HG03045 (cell line): ENCODE measurements at regions not wholly inside any gene's neighbourhood (a gene's known extent, or its start where the extent isn't known, plus 50 kb on each side); places are given as distances from the start of the nearest gene placed in this dataset.
"Not testable (repeated sequence)": the region's sequence is repeated elsewhere in the genome, so short reads cannot be mapped to it uniquely, and the experiment has no call there.

Experiments used
- ATAC-seq: cut with Tn5 transposase; IDR thresholded peaks from one replicate; pipeline ENCODE4 v1.9.1; 2021; ENCODE audit warnings: mild to moderate bottlenecking, moderate library complexity; ENCODE audit not compliant: unreplicated experiment

DNA sequence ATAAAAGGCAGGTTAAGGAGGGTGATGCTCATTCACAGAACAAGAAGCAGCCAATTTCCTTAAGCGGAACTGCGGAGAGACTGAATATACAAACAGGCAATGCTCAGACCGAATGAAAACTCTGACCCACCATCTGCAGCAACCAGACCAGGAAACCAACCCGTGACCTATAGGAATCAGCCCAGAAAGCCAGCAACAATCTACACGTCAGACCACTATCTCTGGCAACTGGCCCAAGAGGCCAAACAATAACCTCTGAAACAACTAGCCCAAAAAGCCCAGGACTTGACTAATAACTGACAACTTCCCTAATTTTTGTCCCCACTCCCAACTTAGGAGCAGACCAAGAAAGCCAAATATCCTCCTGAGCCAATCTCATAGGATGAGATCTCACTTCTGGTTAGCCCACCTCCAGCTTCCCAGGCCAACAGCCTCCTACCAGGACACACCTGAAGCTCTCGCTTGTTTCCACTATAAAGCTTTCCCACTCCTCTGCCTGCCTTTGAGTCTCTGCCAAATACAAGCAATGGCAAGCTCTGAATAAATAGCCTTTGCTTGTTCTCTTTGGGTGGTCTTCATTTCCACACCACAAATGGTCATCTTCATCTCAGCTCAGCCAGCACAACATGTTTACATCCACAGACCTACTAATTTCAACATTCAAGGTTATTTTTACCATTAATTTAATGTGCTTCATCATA, 168.5 kb downstream of the HSD17B3 start:
- ATAC-seq = no peak

DNA sequence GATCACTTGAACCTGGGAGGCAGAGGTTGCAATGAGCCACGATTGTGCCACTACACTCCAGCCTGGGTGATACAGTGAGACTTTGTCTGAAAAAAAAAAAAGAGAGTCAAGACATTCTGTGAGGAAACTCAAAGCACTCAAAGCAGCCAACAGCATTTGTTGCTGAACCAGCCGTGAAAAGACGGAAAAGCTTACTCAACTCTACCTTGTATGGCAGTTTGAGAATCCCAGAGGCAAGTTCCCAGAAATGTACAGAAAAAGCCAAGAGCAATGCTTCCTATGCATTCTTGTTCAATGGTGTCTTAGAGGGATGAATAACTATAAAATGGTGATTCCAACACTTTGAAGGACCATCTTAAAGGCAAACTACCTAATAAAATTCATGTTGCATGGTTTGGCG, 170.2 kb downstream of the HSD17B3 start:
- no peak for ATAC-seq

DNA sequence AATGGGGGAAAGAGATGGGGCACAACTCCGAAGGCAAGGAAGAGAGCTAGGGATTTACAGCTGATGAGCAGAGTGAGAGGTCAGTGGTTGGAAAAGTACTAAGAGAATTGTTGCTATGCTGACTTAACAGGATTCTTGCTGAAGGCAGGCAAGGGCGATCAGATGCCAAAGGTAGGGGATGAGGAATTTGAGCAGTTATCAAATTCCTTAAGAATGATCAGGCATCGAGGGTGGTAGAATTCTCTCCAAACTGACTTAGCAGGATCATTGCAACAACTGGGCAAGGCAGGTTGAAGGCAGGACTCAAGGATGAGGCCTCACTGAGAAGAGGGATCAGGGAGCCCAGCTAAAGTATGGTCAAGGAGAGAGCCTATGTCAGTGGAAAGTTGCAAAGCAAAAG, 171.0 kb downstream of the HSD17B3 start:
- ATAC-seq = no peak

- ATAC-seq = no peak
Observed at GRCh38 chr9:96129747-96130146, 172.2 kb downstream of the HSD17B3 start.

GRCh38 chr9:96128880-96129279, 173.1 kb downstream of the HSD17B3 start:
- no peak for ATAC-seq

- no peak for ATAC-seq
Observed at GRCh38 chr9:96126321-96126881, 175.6 kb downstream of the HSD17B3 start.

GRCh38 chr9:96125624-96126023, 176.4 kb downstream of the HSD17B3 start:
- ATAC-seq = no peak

DNA sequence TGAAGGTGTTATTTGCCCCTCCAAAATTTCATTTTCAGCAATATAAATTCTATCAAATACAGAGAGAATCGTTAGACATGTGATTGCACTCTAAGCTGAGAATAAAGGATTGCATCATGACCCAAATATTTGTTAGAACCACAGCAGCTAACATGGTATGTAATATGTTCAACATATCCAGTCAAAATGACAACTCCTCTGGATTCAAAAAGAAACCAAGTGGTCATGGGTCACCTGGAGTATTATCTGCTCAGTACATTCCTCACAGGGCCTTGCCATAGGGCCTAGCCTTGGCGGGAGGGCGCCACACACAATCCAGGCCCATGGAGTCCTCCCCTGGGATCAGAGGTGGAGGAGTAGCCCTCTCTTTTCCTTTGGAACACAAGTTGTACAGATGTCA, 179.2 kb downstream of the HSD17B3 start:
- no peak for ATAC-seq

DNA sequence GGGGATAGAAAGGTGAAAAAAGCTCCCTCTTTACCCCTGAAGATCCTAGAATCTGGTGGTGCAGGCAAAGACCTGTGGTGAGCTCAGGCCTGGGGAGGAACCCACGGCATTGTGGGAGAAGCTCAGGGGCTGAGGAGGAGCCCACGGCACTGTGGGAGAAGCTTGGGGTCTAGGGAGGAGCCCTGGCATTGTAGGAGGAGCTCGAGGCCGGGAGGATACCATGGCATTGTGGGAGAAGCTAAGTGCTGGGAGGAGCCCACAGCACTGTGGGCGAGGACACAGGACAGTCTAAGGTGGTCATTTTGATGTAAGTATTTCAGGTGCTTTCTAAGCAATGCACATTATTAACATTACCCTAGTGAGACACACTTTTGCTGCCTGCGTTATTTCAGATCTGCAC, 179.7 kb downstream of the HSD17B3 start:
- ATAC-seq = no peak

- no peak for ATAC-seq
Observed at GRCh38 chr9:96121136-96121535, 180.8 kb downstream of the HSD17B3 start.

GRCh38 chr9:96117398-96118080, 184.4 kb downstream of the HSD17B3 start:
- ATAC-seq = no peak

GRCh38 chr9:96116275-96117064, 185.5 kb downstream of the HSD17B3 start:
- ATAC-seq = no peak

- no peak for ATAC-seq
Observed at GRCh38 chr9:96115836-96116235, 186.1 kb downstream of the HSD17B3 start.

- ATAC-seq = no peak
Observed at GRCh38 chr9:96113032-96113431, 188.9 kb downstream of the HSD17B3 start.

DNA sequence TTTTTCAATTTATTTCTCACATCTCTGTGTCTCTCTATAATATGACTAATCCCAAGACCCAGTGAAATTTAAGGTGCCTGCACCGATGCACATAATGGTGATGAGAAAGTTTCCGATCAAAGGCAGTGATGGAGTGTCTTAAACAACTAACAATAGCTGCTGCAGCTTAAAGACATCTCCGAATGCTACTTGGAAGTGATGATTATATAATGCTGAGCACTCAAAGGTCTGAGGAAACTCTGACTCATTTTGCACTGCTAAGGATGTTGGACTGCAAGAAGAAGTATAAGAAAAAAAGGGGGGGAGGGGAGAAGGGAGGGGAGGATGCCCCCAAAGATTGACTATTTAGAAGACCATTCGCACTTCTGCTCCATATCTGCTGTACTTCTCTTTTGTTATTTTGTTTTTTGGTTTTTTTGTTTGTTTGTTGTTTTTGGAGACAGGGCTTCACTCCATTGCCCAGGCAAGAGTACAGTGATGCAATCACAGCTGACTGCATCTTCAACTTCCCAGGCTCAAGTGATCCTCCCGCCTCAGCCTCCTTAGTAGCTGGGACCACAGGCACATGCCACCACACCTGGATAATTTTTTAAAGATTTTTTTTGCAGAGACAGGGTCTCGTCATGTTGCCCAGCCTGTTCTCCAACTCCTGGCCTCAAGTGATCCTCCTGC, 192.2 kb downstream of the HSD17B3 start:
- no peak for ATAC-seq

GRCh38 chr9:96108691-96109380, 193.1 kb downstream of the HSD17B3 start:
- no peak for ATAC-seq

GRCh38 chr9:96107436-96107835, 194.5 kb downstream of the HSD17B3 start:
- ATAC-seq = no peak

DNA sequence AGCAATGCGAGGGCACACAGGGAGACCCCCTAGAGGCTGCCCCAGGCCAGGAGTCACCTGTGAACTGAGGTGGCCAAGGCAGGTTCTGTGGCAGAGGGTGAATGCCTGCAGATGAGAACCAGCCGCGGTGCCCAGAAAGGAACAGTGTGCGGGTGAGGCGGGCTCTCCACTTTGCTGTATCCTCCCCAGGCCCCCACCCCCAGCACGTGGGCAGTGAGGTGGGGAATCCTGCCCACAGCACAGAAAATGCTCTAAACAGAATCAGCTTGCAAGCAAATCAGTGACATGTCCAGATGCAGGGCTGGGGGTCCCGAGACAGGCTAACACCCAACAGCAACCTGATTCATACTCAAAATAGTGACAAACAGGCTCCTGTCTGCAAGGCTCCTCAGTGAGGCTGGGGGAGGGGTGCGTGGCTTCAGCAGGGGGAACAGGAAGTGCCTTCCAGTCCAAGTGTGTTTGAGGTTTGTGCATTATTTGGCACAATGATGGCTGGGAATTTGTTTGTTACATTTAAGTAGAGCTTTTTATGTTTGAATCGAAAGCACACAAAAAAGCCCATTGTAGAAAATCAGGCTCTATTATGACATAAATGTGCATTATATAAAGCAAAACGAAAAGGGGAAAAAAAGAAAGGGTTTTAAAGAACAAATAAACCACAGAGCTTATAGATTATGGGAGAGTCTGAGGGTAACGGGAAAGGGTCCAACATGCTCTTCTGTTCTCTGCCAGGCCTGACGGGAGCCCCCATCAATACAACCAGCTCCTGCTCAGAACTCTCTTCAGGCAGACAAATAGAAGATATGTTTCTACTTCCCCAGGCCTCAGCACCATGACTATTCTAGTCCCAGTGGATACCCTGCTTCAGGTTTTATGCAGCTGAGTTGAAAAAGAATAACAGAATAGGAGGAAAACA, 201.3 kb downstream of the HSD17B3 start:
- no peak for ATAC-seq

- not testable (repeated sequence) for ATAC-seq
Observed at GRCh38 chr9:96090630-96091029, 211.3 kb downstream of the HSD17B3 start.
